ENCODE measurements at regions not wholly inside any gene's neighbourhood (a gene's known extent, or its start where the extent isn't known, plus 50 kb on each side); places are given as distances from the start of the nearest gene placed in this dataset.

- DNase-seq: no peak
Observed at GRCh38 chr13:89255844-89256406, 1584.8 kb downstream of the SLITRK5 start.

GRCh38 chr13:89267734-89268133 lies 1596.6 kb downstream of the SLITRK5 start:
- DNase-seq: no peak

GRCh38 chr13:89269737-89270136 lies 1598.6 kb downstream of the SLITRK5 start:
- no peak for DNase-seq

- no peak for DNase-seq
Observed at GRCh38 chr13:89270736-89271135, 1599.6 kb downstream of the SLITRK5 start.

GRCh38 chr13:89279374-89279773 lies 1608.2 kb downstream of the SLITRK5 start:
- no peak for DNase-seq

GRCh38 chr13:89281331-89281730 lies 1610.2 kb downstream of the SLITRK5 start:
- no peak for DNase-seq

- DNase-seq: no peak
Observed at GRCh38 chr13:89282241-89282640, 1611.1 kb downstream of the SLITRK5 start.

GRCh38 chr13:89287381-89287780 lies 1616.2 kb downstream of the SLITRK5 start:
- no peak for DNase-seq

- DNase-seq: no peak
Observed at GRCh38 chr13:89294115-89294867, 1623.1 kb downstream of the SLITRK5 start.

- DNase-seq: no peak
Observed at GRCh38 chr13:89307278-89307677, 1636.1 kb downstream of the SLITRK5 start.

- DNase-seq: peak; percentile 66
Observed at GRCh38 chr13:89310943-89311672, 1639.9 kb downstream of the SLITRK5 start.

- no peak for DNase-seq
Observed at GRCh38 chr13:89315287-89315686, 1644.1 kb downstream of the SLITRK5 start.

GRCh38 chr13:89322466-89322865 lies 1651.3 kb downstream of the SLITRK5 start:
- no peak for DNase-seq

- DNase-seq: no peak
Observed at GRCh38 chr13:89324582-89324981, 1653.4 kb downstream of the SLITRK5 start.

GRCh38 chr13:89343165-89343564 lies 1672.0 kb downstream of the SLITRK5 start:
- no peak for DNase-seq

- DNase-seq: no peak
Observed at GRCh38 chr13:89352384-89352783, 1681.2 kb downstream of the SLITRK5 start.

GRCh38 chr13:89361909-89362308 lies 1690.7 kb downstream of the SLITRK5 start:
- no peak for DNase-seq

- no peak for DNase-seq
Observed at GRCh38 chr13:89363144-89363543, 1692.0 kb downstream of the SLITRK5 start.

- DNase-seq: no peak
Observed at GRCh38 chr13:89372193-89372592, 1701.0 kb downstream of the SLITRK5 start.

GRCh38 chr13:89375839-89376238 lies 1704.7 kb downstream of the SLITRK5 start:
- DNase-seq: no peak

- DNase-seq: no peak
Observed at GRCh38 chr13:89380101-89380500, 1708.9 kb downstream of the SLITRK5 start.

GRCh38 chr13:89382981-89383380 lies 1711.8 kb downstream of the SLITRK5 start:
- no peak for DNase-seq

GRCh38 chr13:89383891-89384290 lies 1712.7 kb downstream of the SLITRK5 start:
- no peak for DNase-seq

GRCh38 chr13:89393758-89394304 lies 1722.7 kb downstream of the SLITRK5 start:
- no peak for DNase-seq

Data from NCI-H1417 treated with DMSO at 0.1 percent for 48 hours (cell line).